GM12875 (cell line): ENCODE measurements at regions not wholly inside any gene's neighbourhood (a gene's known extent, or its start where the extent isn't known, plus 50 kb on each side); places are given as distances from the start of the nearest gene placed in this dataset.

ENCODE experiments used
- H3K4me3 ChIP-seq: one replicate; pipeline ENCODE4 v1.5.1; 2011; ENCODE audit warnings: low read depth, low read length, control low read depth
- CTCF ChIP-seq: IDR thresholded peaks from 2 replicates; pipeline ENCODE4 v1.5.1; 2011; ENCODE audit warnings: low read depth, mild to moderate bottlenecking, control low read depth, inconsistent platforms, low read length, moderate library complexity, borderline replicate concordance; ENCODE audit not compliant: insufficient read depth

DNA sequence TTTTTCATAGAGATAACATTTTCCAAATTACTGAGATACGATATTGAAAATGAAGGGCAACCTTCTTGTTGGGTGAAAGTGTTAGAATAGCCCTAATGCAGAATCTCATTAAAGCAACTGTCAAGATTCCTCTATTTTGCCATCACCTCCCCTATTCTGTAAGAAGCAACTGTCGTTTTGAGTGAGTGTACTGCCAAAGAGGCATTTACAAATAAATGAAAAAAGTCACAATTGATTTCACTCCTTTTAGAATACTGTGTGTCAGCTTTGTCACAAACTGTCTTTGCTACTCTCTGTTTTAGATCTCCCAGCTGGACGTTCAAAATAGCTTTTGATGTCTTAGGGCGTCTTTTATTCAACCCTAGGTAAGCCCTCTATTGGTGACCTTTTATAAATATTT lies 322.8 kb upstream of the NAALADL2 start:
- no peak for TF ChIP-seq CTCF
- no peak overlapping the region for H3K4me3 ChIP-seq

GRCh38 chr3:174538151-174538550 lies 321.0 kb upstream of the NAALADL2 start:
- H3K4me3 ChIP-seq: no peak overlapping the region
- no peak for TF ChIP-seq CTCF

DNA sequence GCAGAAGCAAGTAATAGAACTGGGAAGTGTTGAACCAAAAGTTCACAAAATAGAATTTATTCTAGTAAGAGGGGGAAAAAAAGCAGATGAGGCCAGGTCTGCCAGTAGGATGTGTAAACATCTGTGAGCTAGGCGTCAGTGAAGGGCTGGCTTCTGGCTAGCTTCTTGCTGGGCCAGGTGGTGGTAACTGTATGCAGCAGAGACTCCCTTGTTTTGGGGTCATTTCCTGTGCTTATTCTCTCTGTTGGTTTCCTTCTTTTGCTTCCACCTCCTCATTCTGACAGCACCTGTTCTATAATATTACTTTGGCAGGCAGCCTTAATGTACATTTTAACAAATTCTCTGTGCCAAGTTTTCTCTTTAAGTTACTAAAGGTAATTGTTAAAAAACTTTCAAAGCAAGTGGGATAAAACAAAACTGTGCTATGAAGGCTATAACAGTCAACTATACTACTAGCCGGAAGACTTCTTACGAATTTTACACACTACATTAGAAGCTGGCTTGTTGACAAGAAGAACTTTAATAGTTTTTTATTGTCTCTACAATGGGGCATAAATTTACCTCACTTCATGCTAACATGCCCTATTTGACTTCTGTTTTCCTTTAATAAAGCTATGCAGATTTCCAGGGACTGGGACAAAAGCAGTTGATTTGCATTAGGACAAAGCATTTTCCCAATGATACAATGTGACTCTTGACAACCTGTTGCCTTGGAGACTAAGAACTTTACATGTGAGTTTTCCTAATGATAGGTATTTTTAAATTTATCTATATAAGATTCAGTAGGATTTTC lies 318.8 kb upstream of the NAALADL2 start:
- TF ChIP-seq CTCF: no peak
- no peak overlapping the region for H3K4me3 ChIP-seq

- no peak for TF ChIP-seq CTCF
- no peak overlapping the region for H3K4me3 ChIP-seq
Measured at GRCh38 chr3:174541708-174542315, 317.3 kb upstream of the NAALADL2 start.

- no peak overlapping the region for H3K4me3 ChIP-seq
- TF ChIP-seq CTCF: no peak
Measured at GRCh38 chr3:174547801-174548435, 311.2 kb upstream of the NAALADL2 start.

GRCh38 chr3:174548841-174549623 lies 310.1 kb upstream of the NAALADL2 start:
- no peak overlapping the region for H3K4me3 ChIP-seq
- no peak for TF ChIP-seq CTCF
